ENCODE measurements at regions not wholly inside any gene's neighbourhood (a gene's known extent, or its start where the extent isn't known, plus 50 kb on each side); places are given as distances from the start of the nearest gene placed in this dataset.

- H4K8ac ChIP-seq (ENCODE audit: low read depth in 2 of 2, low read length in 2 of 2): no peak overlapping the region
- no peaks in the 10 kb centered on the region for H3K9me1 ChIP-seq (ENCODE audit: insufficient read depth, low read length)
- dilution Hi-C loops (cut with HindIII; ENCODE audit: low sequenced_read_pairs, unreplicated experiment) (no loop called here), intact Hi-C loops (cut with micrococcal nuclease) (no loop called here), in situ Hi-C loops (cut with MboI; ENCODE audit: low sequenced_read_pairs) (no loop called here)
- H2BK15ac ChIP-seq (ENCODE audit: low read depth, low read length): no peak overlapping the region
- no peak overlapping the region for H3K4me2 ChIP-seq (ENCODE audit: low read depth, low read length)
- DNase-seq (no peak), ATAC-seq (ENCODE audit: low read depth) (no peak)
- no peak overlapping the region for H3K14ac ChIP-seq (replicated peaks; ENCODE audit: low read depth, low read length)
- H2AK9ac ChIP-seq (replicated peaks; ENCODE audit: low read depth, low read length, poor library complexity): no peak overlapping the region
- no peak overlapping the region for H3K23ac ChIP-seq (ENCODE audit: low read depth, low read length)
- POLR2A ChIA-PET (ENCODE audit: unreplicated experiment): no interaction called here
- H4K5ac ChIP-seq (ENCODE audit: low read depth, low read length): no peak overlapping the region
- no peak overlapping the region for H3K4me3 ChIP-seq (ENCODE audit: insufficient read depth, low read depth, low read length)
- H3K9me3 ChIP-seq (ENCODE audit: control insufficient read depth, insufficient read depth, low read length): no peaks in the 10 kb centered on the region
- H3K18ac ChIP-seq (ENCODE audit: low read depth, low read length): no peak overlapping the region
- no peaks in the 10 kb centered on the region for H3K4me1 ChIP-seq (ENCODE audit: control insufficient read depth, insufficient read depth, low read length)
- H3K4ac ChIP-seq (ENCODE audit: low read depth, low read length): no peak overlapping the region
- H2AFZ ChIP-seq (replicated peaks; ENCODE audit: low read length, poor library complexity): no peak overlapping the region
- H3K36me3 ChIP-seq (ENCODE audit: control insufficient read depth, insufficient read depth, low read length): no peaks in the 10 kb centered on the region
- H3K56ac ChIP-seq (ENCODE audit: extremely low read depth, insufficient read depth, low read length): no peak overlapping the region
- no peak overlapping the region for H4K91ac ChIP-seq (ENCODE audit: insufficient read depth, low read depth, low read length)
- H2BK5ac ChIP-seq (ENCODE audit: low read depth, low read length, poor library complexity, severe bottlenecking): no peak overlapping the region
- no TSS peak for BruUV-seq (replicated peaks)
- H2BK120ac ChIP-seq (ENCODE audit: low read depth, low read length): no peak overlapping the region
- TF ChIP-seq, protein P1, sequence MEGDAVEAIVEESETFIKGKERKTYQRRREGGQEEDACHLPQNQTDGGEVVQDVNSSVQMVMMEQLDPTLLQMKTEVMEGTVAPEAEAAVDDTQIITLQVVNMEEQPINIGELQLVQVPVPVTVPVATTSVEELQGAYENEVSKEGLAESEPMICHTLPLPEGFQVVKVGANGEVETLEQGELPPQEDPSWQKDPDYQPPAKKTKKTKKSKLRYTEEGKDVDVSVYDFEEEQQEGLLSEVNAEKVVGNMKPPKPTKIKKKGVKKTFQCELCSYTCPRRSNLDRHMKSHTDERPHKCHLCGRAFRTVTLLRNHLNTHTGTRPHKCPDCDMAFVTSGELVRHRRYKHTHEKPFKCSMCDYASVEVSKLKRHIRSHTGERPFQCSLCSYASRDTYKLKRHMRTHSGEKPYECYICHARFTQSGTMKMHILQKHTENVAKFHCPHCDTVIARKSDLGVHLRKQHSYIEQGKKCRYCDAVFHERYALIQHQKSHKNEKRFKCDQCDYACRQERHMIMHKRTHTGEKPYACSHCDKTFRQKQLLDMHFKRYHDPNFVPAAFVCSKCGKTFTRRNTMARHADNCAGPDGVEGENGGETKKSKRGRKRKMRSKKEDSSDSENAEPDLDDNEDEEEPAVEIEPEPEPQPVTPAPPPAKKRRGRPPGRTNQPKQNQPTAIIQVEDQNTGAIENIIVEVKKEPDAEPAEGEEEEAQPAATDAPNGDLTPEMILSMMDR (conservative IDR thresholded peaks at IDR 0.05; ENCODE audit: low read depth, low read length): no peak
- TF ChIP-seq RAD21 (IDR thresholded peaks at IDR 0.05; ENCODE audit: low read length): no peak
- TF ChIP-seq ELK1 (IDR thresholded peaks at IDR 0.05; ENCODE audit: borderline replicate concordance, low read depth, low read length): no peak
- TF ChIP-seq CEBPB (IDR thresholded peaks at IDR 0.05; ENCODE audit: low read depth, low read length): no peak
- TF ChIP-seq, protein P2, sequence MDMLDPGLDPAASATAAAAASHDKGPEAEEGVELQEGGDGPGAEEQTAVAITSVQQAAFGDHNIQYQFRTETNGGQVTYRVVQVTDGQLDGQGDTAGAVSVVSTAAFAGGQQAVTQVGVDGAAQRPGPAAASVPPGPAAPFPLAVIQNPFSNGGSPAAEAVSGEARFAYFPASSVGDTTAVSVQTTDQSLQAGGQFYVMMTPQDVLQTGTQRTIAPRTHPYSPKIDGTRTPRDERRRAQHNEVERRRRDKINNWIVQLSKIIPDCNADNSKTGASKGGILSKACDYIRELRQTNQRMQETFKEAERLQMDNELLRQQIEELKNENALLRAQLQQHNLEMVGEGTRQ (IDR thresholded peaks at IDR 0.05; ENCODE audit: low read depth, low read length): no peak
- no peak overlapping the region for H2BK20ac ChIP-seq (ENCODE audit: low read depth, low read length)
- no peak overlapping the region for H3K27ac ChIP-seq (ENCODE audit: insufficient read depth, low read length)
- no peaks in the 10 kb centered on the region for H4K20me1 ChIP-seq (ENCODE audit: insufficient read depth, low read length)
- H3K9ac ChIP-seq (ENCODE audit: low read depth, low read length): no peak overlapping the region
- H2AK5ac ChIP-seq (ENCODE audit: low read depth, low read length): no peak overlapping the region
- WGBS, 2 experiments (ENCODE audit: extremely low coverage in 2 of 2, insufficient read length in 1 of 2): 63% methylated on average over 1 of the region's 6 CpGs; no CpG with 5 or more reads in 1 of the 2 experiments
- CTCF ChIA-PET: no interaction called here
- no peaks in the 10 kb centered on the region for H3K79me1 ChIP-seq (ENCODE audit: low read depth in 1 of 2, low read length in 2 of 2)
- H3K27me3 ChIP-seq (ENCODE audit: control insufficient read depth, insufficient read depth, low read length): no peaks in the 10 kb centered on the region; the same call in 1 of the 2 replicates
These were observed 388.1 kb upstream of the SPRED2 start for GRCh38 chr2:65820454-65820853.

Data from IMR-90 (cell line).